NK-92 treated with Interleukin-12 subunit alpha and Interleukin-12 subunit beta, amount 100 ng/mL, for 24 hours (cell line): ENCODE measurements at regions not wholly inside any gene's neighbourhood (a gene's known extent, or its start where the extent isn't known, plus 50 kb on each side); places are given as distances from the start of the nearest gene placed in this dataset.

ENCODE experiments used
- DNase-seq: peaks from one replicate; lab custom pipeline; 2025; lab: John Stamatoyannopoulos, UW

DNA sequence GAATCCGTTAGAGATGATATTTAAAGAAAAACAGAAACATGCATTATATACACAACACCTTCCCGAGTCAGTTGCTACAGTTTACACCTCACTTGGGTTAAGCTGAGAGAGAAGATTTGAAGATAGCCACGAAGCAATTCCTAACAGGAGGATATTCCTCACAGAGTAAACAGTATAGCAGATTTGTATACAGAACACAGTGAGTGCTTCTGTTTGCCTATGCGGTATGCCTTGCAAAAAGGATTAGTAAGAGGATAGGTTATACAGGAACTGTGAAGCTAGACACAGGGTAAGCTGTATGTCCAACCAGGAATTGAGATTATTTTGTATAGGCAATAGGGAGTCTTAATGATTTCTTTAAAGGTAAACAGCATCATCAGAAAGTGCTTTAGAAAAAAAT, 471.8 kb downstream of the LIG4 start:
- no peak for DNase-seq

DNA sequence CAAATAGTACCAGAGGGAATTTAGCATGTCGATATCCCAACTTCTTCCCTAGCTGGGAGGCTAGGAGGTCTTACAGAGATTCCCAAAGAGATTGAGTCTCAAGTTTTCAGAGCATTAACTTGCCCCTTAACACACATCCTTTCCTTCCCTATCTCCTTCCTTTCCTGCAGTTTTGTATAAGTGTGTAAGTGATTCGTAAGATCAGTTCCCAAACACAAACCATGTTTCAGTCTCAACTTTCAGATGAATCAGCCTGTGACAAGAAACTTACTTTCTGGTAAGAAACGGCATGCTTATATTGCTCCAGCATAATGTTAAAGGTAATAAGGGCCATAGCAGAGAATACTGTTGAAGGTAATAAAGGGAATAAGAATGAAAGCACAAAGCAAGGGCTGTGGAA, 472.2 kb downstream of the LIG4 start:
- DNase-seq, result no peak

GRCh38 chr13:107742544-107742943, 472.8 kb downstream of the LIG4 start:
- DNase-seq, result no peak

- no peak for DNase-seq
These were observed 477.3 kb downstream of the LIG4 start for GRCh38 chr13:107738004-107738403.

DNA sequence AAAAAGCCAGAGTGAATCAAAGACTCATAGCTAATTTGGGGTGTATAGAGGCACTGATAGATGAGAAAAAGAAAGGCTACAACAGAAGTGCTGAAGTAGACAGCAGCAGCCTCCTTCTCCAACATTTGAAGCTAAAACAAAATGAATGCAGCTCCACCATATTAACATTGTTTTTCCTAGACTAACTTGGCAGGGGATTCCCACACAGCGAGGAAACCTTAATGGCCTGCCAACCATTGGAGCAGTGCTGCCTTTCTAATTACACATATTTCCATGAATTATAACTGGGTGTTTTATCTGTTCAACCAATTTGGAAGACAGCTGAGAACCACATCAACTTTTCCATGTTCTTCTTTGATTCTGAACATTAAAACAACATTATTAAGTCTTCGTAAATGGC, 478.6 kb downstream of the LIG4 start:
- no peak for DNase-seq

GRCh38 chr13:107736170-107736569, 479.2 kb downstream of the LIG4 start:
- DNase-seq, result no peak

DNA sequence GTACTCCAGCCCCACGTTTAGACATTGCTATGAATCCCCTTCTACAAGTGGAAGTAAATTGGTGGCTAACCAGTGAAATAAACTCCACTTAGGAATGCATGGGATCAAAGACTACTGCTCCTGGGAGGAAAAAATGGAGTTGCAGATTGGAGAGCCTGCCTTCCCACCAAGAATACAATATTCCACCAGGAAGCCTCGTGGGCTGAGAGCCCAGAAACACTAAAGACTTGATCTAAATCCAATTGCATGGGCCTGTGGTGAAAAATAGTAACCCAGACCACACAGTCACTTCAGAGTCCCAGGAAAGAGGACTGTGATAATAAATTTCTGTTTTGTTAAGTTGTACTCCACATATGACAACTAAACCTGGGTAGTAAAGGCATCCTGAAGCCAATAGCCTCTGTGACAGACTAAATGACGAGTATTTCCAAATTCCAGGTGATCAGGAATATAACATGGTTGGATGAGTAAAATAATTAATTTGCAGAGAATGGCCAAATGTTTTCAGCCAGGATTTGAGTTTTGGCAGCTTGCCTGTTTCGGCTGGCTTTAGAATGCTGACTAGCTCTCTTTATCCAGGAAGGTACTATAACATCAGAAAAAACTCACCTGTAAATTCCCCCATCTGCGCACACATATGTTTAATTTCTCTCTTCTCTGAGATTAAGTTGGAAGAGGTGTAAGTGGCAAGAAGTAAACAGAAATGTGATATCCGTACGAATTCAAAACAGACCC, 480.3 kb downstream of the LIG4 start:
- no peak for DNase-seq

GRCh38 chr13:107733276-107733675, 482.1 kb downstream of the LIG4 start:
- DNase-seq, result no peak

- DNase-seq, result no peak
These were observed 484.5 kb downstream of the LIG4 start for GRCh38 chr13:107730813-107731212.

- no peak for DNase-seq
These were observed 494.0 kb downstream of the LIG4 start for GRCh38 chr13:107721125-107721869.

DNA sequence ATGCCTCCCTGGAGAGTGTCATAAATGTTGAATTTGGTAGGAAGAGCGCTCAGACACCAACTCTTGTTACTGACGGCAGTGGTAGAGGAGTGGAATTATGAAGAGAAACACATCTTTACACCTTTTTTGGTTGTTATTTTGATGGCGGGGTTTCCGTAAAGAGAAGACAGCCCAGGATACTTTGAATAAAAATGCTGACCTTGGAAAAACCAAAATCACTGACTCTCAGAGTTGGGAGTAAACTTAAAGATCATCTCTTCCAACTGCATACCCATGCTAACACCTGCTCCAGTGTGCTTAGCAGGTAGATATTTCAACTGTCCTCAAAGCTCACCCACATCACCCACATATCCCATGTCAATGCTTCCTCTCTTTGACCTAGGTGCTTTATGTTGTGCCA, 498.6 kb downstream of the LIG4 start:
- no peak for DNase-seq

GRCh38 chr13:107716241-107716640, 499.1 kb downstream of the LIG4 start:
- no peak for DNase-seq

- no peak for DNase-seq
These were observed 499.8 kb downstream of the LIG4 start for GRCh38 chr13:107715496-107715895.

GRCh38 chr13:107713314-107713713, 502.0 kb downstream of the LIG4 start:
- DNase-seq, result no peak

DNA sequence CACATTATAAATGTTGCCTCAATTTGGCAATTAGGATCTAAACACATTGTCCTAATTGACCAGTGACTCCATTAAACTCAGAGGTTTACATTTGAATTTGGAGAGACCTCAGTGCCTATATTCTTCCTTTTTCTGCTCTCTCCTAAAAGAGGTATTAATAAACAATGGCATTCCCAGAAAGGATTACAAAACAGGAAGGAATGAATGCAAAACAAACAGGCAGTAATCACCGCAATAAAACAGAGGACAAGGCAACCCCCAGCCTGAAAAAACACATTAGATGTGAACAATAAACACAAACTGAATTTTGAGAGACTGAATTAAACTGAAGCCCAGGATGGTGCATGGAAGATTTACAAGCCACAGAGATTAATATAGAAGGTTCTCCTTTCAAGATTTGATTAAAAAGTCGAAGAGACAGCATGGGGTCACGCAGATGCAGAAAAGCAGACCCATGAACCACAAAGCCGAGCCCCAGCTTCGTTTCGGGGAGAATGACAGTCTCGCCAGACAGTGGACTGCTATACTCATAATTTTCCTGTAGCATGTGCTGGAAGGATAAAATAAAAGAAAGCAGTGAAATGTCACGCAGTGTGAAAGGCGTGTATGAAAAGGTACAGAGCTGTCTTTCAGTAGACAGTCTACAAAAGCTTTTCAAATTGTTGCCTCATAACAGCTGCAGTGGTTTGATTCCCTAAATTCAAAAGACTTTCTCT, 503.0 kb downstream of the LIG4 start:
- no peak for DNase-seq

DNA sequence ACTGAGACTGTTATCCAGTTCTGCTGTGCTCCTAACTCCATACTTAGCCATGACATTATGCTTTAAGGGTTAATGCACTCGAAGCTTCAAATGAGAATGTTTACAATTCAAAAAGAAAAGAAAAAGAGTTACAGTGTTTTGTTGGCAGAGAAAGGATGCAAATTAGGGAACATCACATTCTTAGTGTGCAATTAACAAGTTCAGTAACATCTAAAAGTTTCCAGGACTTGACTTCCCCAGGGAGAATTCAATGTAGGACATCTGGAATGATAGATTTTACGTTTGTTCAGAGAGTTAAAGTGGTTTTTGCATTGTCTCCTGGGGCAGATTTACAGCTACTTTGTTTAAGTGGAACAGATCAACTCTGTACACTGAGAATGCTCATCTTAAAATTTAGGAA, 525.2 kb downstream of the LIG4 start:
- DNase-seq, result no peak

DNA sequence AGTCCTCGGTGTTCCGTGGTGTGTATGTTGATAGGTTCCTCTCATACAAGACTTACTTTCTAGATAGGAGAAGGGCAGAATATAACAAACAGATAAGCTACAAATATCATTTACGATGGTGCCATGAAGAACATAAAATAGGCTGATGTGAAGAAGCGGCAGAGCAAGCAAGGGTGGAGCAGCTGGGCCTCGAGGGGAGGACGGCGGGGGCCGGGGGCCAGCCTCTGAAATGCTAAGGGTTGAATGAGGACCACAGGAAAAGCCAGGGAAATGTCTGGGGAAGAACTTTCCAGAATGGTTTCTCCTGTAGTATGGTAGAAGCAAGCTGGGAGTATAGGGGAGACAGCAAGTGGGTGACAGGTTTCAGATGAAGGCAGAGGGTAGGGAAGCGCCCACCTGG, 529.5 kb downstream of the LIG4 start:
- DNase-seq, result no peak

DNA sequence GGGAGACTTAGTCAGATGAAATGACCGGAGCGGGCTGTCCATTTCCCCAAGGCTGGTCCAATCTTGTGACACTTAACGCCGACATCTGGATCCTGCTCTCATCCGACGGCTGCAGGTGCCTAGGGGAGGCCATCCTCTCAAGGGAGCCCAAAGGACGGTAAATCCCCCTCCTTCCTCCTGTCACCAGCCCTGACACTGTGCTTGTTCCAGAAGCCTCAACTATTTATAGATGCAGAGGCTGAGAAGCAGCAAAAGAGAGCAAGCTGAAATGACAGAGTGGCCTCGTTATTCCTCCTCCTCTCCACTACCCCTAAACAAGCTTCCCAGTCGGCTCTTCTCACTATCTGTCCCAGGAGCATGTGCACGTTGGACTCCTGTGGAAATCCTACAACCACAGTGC, 533.7 kb downstream of the LIG4 start:
- DNase-seq, result no peak

DNA sequence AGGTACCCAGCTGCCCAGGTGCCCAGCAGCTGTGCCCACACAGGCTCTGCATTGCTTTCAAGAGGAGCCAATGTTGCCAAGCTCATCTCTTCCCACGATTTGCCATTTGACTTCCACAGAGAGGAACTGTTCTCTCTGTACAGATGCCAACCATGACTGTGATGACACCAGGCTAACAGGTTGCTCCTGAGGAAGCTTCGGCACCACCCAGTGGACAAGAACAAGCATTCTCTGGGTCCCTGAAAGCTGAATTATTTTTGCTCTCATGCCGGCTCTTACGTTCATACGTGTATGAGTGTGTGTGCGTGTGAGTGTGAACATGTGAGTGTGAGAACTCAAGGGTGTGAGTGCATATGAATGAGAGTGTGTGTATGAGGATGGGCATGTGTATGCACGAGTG, 535.2 kb downstream of the LIG4 start:
- no peak for DNase-seq

GRCh38 chr13:107678075-107678689, 537.2 kb downstream of the LIG4 start:
- no peak for DNase-seq

GRCh38 chr13:107675847-107676550, 539.3 kb downstream of the LIG4 start:
- DNase-seq, result no peak

DNA sequence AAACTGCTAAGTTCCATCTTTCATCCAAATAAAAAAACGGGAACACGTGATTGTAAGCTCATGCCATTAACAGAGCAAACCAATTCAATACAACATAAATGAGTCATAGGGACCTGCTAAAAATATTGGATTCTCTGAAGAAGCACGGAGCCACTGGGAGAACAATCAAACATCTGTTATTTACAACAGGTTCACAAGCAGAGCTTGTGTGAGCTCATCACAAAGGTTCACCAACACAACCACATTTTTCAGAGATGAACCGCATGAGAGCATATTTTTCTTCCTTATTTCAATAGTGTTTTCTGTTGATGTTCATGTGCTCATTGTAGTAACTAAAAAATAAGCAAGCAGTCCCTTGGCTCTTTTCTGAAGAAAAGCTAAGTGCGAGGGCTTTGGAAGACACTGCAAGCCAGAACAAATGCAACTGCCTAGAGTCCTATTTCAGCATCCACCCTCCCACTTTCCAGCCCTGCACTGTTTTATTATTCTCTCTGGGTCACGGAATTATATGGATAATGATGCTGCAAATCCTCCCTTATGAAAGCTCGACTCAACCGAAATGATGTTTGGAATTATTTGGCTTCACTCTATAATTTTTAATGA, 545.8 kb downstream of the LIG4 start:
- no peak for DNase-seq
